Activated T-helper 1 cell treated with anti-CD3 and anti-CD28 coated beads, Interleukin-12 subunit alpha, Interleukin-12 subunit beta, Interleukin-2, Interleukin-4 antibody, amounts not matched to agents 30 ng/mL and 10 ng/mL and 1 ng/mL, durations not matched to agents 14 hours and 24 hours and 36 hours (primary cell): ENCODE measurements at regions not wholly inside any gene's neighbourhood (a gene's known extent, or its start where the extent isn't known, plus 50 kb on each side); places are given as distances from the start of the nearest gene placed in this dataset.

Experiments used
- DNase-seq: peaks from one replicate; pipeline ENCODE4 v3.0.0; 2021; ENCODE audit warnings: low spot score
- H3K27ac Mint-ChIP-seq: one replicate; pipeline ENCODE4 v1.8.0; 2021; ENCODE audit warnings: mild to moderate bottlenecking, mixed read lengths
- H3K27me3 Mint-ChIP-seq: one replicate; pipeline ENCODE4 v1.8.0; 2022; ENCODE audit warnings: mild to moderate bottlenecking, moderate library complexity, mixed read lengths; ENCODE audit not compliant: insufficient read depth
- H3K36me3 Mint-ChIP-seq: one replicate; pipeline ENCODE4 v1.8.0; 2021; ENCODE audit warnings: low read depth, mixed read lengths
- H3K4me1 Mint-ChIP-seq: one replicate; pipeline ENCODE4 v1.8.0; 2021; ENCODE audit warnings: low read depth, mixed read lengths
- H3K4me3 Mint-ChIP-seq: one replicate; pipeline ENCODE4 v1.8.0; 2021; ENCODE audit warnings: mild to moderate bottlenecking, moderate library complexity, mixed read lengths
- H3K9me3 Mint-ChIP-seq: one replicate; pipeline ENCODE4 v1.8.0; 2021; ENCODE audit warnings: mixed read lengths
- intact Hi-C: fragments of 100-400 bp; cut with micrococcal nuclease; formaldehyde crosslinking; loops from one replicate; pipeline ENCODE4 v1.15.1; 2024

GRCh38 chr15:95454403-95455262 lies 875.9 kb upstream of the NR2F2 start:
- Mint-ChIP-seq H3K27ac (no peak overlapping the region), H3K4me3 (no peak overlapping the region), H3K27me3 (peaks cover 6% of the 10 kb centered on the region), H3K9me3 (peaks cover 17% of the 10 kb centered on the region), H3K4me1 (peaks cover 23% of the 10 kb centered on the region), H3K36me3 (peaks cover 7% of the 10 kb centered on the region)
- intact Hi-C loops, result no loop called here
- no peak for DNase-seq

GRCh38 chr15:95457520-95457919 lies 873.0 kb upstream of the NR2F2 start:
- Mint-ChIP-seq H3K4me1 (peaks cover 23% of the 10 kb centered on the region), H3K36me3 (peaks cover 7% of the 10 kb centered on the region), H3K27ac (no peak overlapping the region), H3K9me3 (peaks cover 17% of the 10 kb centered on the region), H3K4me3 (no peak overlapping the region), H3K27me3 (peaks cover 10% of the 10 kb centered on the region)
- intact Hi-C loops, result no loop called here
- no peak for DNase-seq

GRCh38 chr15:95458721-95459120 lies 871.8 kb upstream of the NR2F2 start:
- Mint-ChIP-seq H3K36me3 (peaks cover 7% of the 10 kb centered on the region), H3K9me3 (peaks cover 17% of the 10 kb centered on the region), H3K27me3 (peaks cover 10% of the 10 kb centered on the region), H3K4me3 (no peak overlapping the region), H3K27ac (no peak overlapping the region), H3K4me1 (peaks cover 23% of the 10 kb centered on the region)
- no peak for DNase-seq
- intact Hi-C loops, result no loop called here

- Mint-ChIP-seq H3K9me3 (peaks cover 17% of the 10 kb centered on the region), H3K36me3 (peaks cover 7% of the 10 kb centered on the region), H3K27me3 (peaks cover 10% of the 10 kb centered on the region), H3K27ac (no peak overlapping the region), H3K4me3 (no peak overlapping the region), H3K4me1 (peaks cover 23% of the 10 kb centered on the region)
- intact Hi-C loops, result no loop called here
- DNase-seq, result no peak
These were observed 871.2 kb upstream of the NR2F2 start for GRCh38 chr15:95459273-95459672.

GRCh38 chr15:95464509-95464908 lies 866.0 kb upstream of the NR2F2 start:
- no peak for DNase-seq
- Mint-ChIP-seq H3K27me3 (peaks cover 6% of the 10 kb centered on the region), H3K9me3 (peaks cover 4% of the 10 kb centered on the region), H3K4me1 (no peaks in the 10 kb centered on the region), H3K27ac (no peak overlapping the region), H3K4me3 (no peak overlapping the region), H3K36me3 (no peaks in the 10 kb centered on the region)
- intact Hi-C loops, result no loop called here

- Mint-ChIP-seq H3K9me3 (peaks cover 4% of the 10 kb centered on the region), H3K4me3 (no peak overlapping the region), H3K36me3 (no peaks in the 10 kb centered on the region)
These were observed 861.7 kb upstream of the NR2F2 start for GRCh38 chr15:95468820-95469219.

GRCh38 chr15:95469496-95470000 lies 861.0 kb upstream of the NR2F2 start:
- Mint-ChIP-seq H3K4me1 (peaks cover 4% of the 10 kb centered on the region), H3K4me3 (no peak overlapping the region), H3K36me3 (no peaks in the 10 kb centered on the region), H3K9me3 (peaks cover 4% of the 10 kb centered on the region), H3K27me3 (peaks cover 3% of the 10 kb centered on the region), H3K27ac (no peak overlapping the region)
- DNase-seq, result no peak
- intact Hi-C loops, result no loop called here

More at GRCh38 chr15:95468820-95469219, 861.7 kb upstream of the NR2F2 start:
- no peak for DNase-seq
- intact Hi-C loops, result no loop called here
- Mint-ChIP-seq H3K4me1 (peaks cover 4% of the 10 kb centered on the region), H3K27ac (no peak overlapping the region), H3K27me3 (peaks cover 4% of the 10 kb centered on the region)

GRCh38 chr15:95470529-95470928 lies 860.0 kb upstream of the NR2F2 start:
- Mint-ChIP-seq H3K4me3 (no peak overlapping the region), H3K9me3 (no peaks in the 10 kb centered on the region), H3K27me3 (peaks cover 3% of the 10 kb centered on the region), H3K27ac (no peak overlapping the region), H3K36me3 (no peaks in the 10 kb centered on the region), H3K4me1 (peaks cover 4% of the 10 kb centered on the region)
- intact Hi-C loops, result no loop called here
- DNase-seq, result no peak

GRCh38 chr15:95470997-95471689 lies 859.4 kb upstream of the NR2F2 start:
- Mint-ChIP-seq H3K27ac (no peak overlapping the region), H3K27me3 (peaks cover 3% of the 10 kb centered on the region), H3K4me1 (peaks cover 4% of the 10 kb centered on the region), H3K9me3 (no peaks in the 10 kb centered on the region), H3K36me3 (no peaks in the 10 kb centered on the region), H3K4me3 (no peak overlapping the region)
- intact Hi-C loops, result no loop called here
- no peak for DNase-seq

GRCh38 chr15:95471690-95472086 lies 858.8 kb upstream of the NR2F2 start:
- Mint-ChIP-seq H3K36me3 (no peaks in the 10 kb centered on the region), H3K27me3 (peaks cover 3% of the 10 kb centered on the region)

GRCh38 chr15:95475067-95475466 lies 855.4 kb upstream of the NR2F2 start:
- H3K27me3 Mint-ChIP-seq, result peaks cover 5% of the 10 kb centered on the region
- no peaks in the 10 kb centered on the region for H3K9me3 Mint-ChIP-seq

More at GRCh38 chr15:95471690-95472086, 858.8 kb upstream of the NR2F2 start:
- Mint-ChIP-seq H3K4me3 (no peak overlapping the region), H3K4me1 (peaks cover 4% of the 10 kb centered on the region), H3K27ac (no peak overlapping the region), H3K9me3 (no peaks in the 10 kb centered on the region)
- intact Hi-C loops, result no loop called here
- DNase-seq, result no peak

GRCh38 chr15:95479308-95479707 lies 851.2 kb upstream of the NR2F2 start:
- Mint-ChIP-seq H3K27me3 (peaks cover 5% of the 10 kb centered on the region), H3K4me1 (no peaks in the 10 kb centered on the region), H3K4me3 (no peak overlapping the region), H3K27ac (no peak overlapping the region), H3K9me3 (peaks cover 2% of the 10 kb centered on the region), H3K36me3 (no peaks in the 10 kb centered on the region)
- intact Hi-C loops, result no loop called here
- DNase-seq, result no peak

More at GRCh38 chr15:95475067-95475466, 855.4 kb upstream of the NR2F2 start:
- intact Hi-C loops, result no loop called here
- Mint-ChIP-seq H3K36me3 (no peaks in the 10 kb centered on the region), H3K4me1 (peaks cover 4% of the 10 kb centered on the region), H3K4me3 (no peak overlapping the region), H3K27ac (no peak overlapping the region)
- no peak for DNase-seq

GRCh38 chr15:95485367-95485766 lies 845.1 kb upstream of the NR2F2 start:
- H3K27ac Mint-ChIP-seq, result peak overlapping the region; percentile 6
- DNase-seq, result no peak
- H3K27me3 Mint-ChIP-seq, result no peaks in the 10 kb centered on the region
- peaks cover 12% of the 10 kb centered on the region for H3K9me3 Mint-ChIP-seq
- peaks cover 9% of the 10 kb centered on the region for H3K4me1 Mint-ChIP-seq
- no peak overlapping the region for H3K4me3 Mint-ChIP-seq
- no peaks in the 10 kb centered on the region for H3K36me3 Mint-ChIP-seq
- intact Hi-C loops, result no loop called here
